ENCODE measurements at regions not wholly inside any gene's neighbourhood (a gene's known extent, or its start where the extent isn't known, plus 50 kb on each side); places are given as distances from the start of the nearest gene placed in this dataset.

DNA sequence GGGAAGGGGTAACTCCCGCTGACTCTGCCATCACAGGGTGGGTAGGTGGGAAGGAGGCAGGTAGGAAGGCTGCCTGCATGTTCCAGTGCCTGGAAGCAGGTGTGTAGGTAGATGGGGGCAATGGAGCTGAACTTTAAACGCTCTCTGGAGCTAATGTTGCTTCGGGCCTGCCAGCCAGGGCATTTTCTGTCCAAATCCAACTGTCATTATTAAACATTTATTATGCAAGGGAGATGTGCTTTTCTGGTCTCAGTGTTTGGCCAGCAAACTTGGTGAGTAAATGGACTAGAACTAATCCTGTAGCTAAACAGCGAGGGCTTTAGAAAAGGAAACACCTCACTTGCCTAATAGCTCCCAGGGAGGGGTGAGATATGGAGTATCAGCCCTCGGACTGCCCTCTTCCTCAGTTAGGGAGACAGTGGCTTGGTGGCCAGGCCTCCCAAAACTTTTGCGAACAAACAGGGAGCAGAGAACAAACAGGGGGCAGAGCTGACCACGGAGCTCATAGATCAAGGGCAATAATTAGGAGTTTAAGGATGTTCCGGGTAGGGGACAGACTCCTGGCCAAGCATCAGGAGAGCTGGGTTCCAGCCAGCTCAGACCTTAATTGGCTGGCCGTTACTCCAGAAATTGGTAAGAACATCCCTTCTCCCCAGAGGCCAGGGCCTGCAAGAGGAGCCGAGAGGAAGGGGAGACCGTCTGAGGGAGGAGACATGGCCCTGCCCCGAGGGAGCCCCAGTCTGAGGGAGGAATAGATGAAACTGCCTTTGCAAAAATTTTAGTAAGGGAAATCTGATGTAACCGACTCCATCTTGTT, 131.1 kb downstream of the VEGFA start (continued):
- no peak for TF ChIP-seq GRHL1 (CRISPR knock-in tag; conservative IDR thresholded peaks at IDR 0.05)
- no peak for TF ChIP-seq LCORL (IDR thresholded peaks at IDR 0.05)
- TF ChIP-seq LCORL (CRISPR knock-in tag; IDR thresholded peaks at IDR 0.05) = peak; percentile 71; the same call in 1 of the 2 replicates
- TF ChIP-seq MTA3 (CRISPR knock-in tag; IDR thresholded peaks at IDR 0.05) = no peak
- TF ChIP-seq RAD21 (CRISPR knock-in tag; IDR thresholded peaks at IDR 0.05) = no peak
- no peak for TF ChIP-seq GATAD1 (CRISPR knock-in tag; IDR thresholded peaks at IDR 0.05)
- no peak for TF ChIP-seq HNRNPK (IDR thresholded peaks at IDR 0.05; ENCODE audit: low read depth, low read length, poor library complexity, severe bottlenecking)
- TF ChIP-seq NR2F1 (CRISPR knock-in tag; IDR thresholded peaks at IDR 0.05) = no peak
- TF ChIP-seq HDAC1 (CRISPR knock-in tag; IDR thresholded peaks at IDR 0.05) = no peak
- TF ChIP-seq ZNF598 (CRISPR knock-in tag; IDR thresholded peaks at IDR 0.05; ENCODE audit: borderline replicate concordance) = no peak
- no peak for TF ChIP-seq ZNF556 (CRISPR knock-in tag; IDR thresholded peaks at IDR 0.05; ENCODE audit: borderline replicate concordance)
- no peak for TF ChIP-seq CEBPZ (IDR thresholded peaks at IDR 0.05; ENCODE audit: low read length)
- TF ChIP-seq ZNF562 (CRISPR knock-in tag; IDR thresholded peaks at IDR 0.05; ENCODE audit: borderline replicate concordance) = no peak
- TF ChIP-seq ELK4 (CRISPR knock-in tag; IDR thresholded peaks at IDR 0.05; ENCODE audit: borderline replicate concordance) = no peak
- TF ChIP-seq ZNF180 (CRISPR knock-in tag; IDR thresholded peaks at IDR 0.05; ENCODE audit: borderline replicate concordance, low read depth) = no peak
- TF ChIP-seq HDAC6 (IDR thresholded peaks at IDR 0.05; ENCODE audit: low read depth, low read length) = no peak
- no peak for TF ChIP-seq STAG1 (CRISPR knock-in tag; IDR thresholded peaks at IDR 0.05)
- TF ChIP-seq ZFY (CRISPR knock-in tag; IDR thresholded peaks at IDR 0.05) = peak; percentile 68
- TF ChIP-seq ZNF883 (CRISPR knock-in tag; IDR thresholded peaks at IDR 0.05; ENCODE audit: not compliant biosample characterization) = no peak
- 0 out of 2 replicates have a peak, but pooled peaks have one; percentile 19 for TF ChIP-seq SOX5 (CRISPR knock-in tag; IDR thresholded peaks at IDR 0.05; ENCODE audit: borderline replicate concordance)
- no peak for TF ChIP-seq ONECUT2 (CRISPR knock-in tag; IDR thresholded peaks at IDR 0.05)
- TF ChIP-seq, protein P1, sequence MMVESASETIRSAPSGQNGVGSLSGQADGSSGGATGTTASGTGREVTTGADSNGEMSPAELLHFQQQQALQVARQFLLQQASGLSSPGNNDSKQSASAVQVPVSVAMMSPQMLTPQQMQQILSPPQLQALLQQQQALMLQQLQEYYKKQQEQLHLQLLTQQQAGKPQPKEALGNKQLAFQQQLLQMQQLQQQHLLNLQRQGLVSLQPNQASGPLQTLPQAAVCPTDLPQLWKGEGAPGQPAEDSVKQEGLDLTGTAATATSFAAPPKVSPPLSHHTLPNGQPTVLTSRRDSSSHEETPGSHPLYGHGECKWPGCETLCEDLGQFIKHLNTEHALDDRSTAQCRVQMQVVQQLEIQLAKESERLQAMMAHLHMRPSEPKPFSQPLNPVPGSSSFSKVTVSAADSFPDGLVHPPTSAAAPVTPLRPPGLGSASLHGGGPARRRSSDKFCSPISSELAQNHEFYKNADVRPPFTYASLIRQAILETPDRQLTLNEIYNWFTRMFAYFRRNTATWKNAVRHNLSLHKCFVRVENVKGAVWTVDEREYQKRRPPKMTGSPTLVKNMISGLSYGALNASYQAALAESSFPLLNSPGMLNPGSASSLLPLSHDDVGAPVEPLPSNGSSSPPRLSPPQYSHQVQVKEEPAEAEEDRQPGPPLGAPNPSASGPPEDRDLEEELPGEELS (CRISPR knock-in tag; IDR thresholded peaks at IDR 0.05) = no peak
- no peak for TF ChIP-seq SMYD3 (CRISPR knock-in tag; IDR thresholded peaks at IDR 0.05)
